GM12865 (cell line): ENCODE measurements at regions not wholly inside any gene's neighbourhood (a gene's known extent, or its start where the extent isn't known, plus 50 kb on each side); places are given as distances from the start of the nearest gene placed in this dataset.

Experiments used
- DNase-seq: peaks from one replicate; pipeline ENCODE4 v3.0.0; 2010; ENCODE audit warnings: low read depth
- H3K4me3 ChIP-seq: 2 replicates; pipeline ENCODE4 v1.5.1; 2011; ENCODE audit warnings: mild to moderate bottlenecking, low read depth, low read length, control low read depth
- TF ChIP-seq, protein P1 (sequence below): IDR thresholded peaks from 2 replicates; pipeline ENCODE4 v1.5.1; 2011; ENCODE audit warnings: low read length, control low read depth, low read depth, inconsistent platforms; ENCODE audit not compliant: insufficient read depth; ENCODE audit errors: missing control alignments

DNA sequence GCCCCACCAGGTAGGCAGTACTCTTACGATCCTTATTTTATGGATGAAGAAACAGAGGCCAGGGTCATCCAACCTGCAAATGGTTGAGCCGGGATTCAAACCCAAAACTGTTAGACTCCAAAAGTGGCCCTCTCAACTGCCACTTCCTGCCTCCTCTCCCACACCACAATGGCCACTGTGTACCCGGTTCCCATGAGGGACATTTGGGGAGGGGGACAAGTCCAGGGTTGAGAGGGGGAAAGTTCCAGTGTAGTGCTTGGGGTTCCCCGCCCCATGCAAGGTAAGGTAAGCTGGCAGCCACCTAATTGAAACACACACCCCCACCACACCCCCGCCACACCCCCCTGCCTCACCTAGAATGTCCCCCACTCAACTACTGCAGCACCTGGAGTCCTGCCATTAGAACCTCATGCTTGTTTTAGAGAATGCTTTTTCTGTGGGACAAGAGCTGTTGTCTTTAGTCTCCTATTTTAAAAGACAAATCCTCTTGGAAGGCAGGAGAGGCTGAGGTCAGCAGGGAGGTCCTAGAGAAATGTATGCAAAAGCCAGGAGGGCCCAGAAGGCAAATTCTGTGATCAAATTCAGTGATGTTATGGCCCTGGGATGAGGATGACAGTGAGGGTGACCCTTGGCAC lies 145.2 kb downstream of the ZFP36L2 start:
- DNase-seq: no peak
- TF ChIP-seq, protein P1, sequence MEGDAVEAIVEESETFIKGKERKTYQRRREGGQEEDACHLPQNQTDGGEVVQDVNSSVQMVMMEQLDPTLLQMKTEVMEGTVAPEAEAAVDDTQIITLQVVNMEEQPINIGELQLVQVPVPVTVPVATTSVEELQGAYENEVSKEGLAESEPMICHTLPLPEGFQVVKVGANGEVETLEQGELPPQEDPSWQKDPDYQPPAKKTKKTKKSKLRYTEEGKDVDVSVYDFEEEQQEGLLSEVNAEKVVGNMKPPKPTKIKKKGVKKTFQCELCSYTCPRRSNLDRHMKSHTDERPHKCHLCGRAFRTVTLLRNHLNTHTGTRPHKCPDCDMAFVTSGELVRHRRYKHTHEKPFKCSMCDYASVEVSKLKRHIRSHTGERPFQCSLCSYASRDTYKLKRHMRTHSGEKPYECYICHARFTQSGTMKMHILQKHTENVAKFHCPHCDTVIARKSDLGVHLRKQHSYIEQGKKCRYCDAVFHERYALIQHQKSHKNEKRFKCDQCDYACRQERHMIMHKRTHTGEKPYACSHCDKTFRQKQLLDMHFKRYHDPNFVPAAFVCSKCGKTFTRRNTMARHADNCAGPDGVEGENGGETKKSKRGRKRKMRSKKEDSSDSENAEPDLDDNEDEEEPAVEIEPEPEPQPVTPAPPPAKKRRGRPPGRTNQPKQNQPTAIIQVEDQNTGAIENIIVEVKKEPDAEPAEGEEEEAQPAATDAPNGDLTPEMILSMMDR: no peak
- no peak overlapping the region for H3K4me3 ChIP-seq

DNA sequence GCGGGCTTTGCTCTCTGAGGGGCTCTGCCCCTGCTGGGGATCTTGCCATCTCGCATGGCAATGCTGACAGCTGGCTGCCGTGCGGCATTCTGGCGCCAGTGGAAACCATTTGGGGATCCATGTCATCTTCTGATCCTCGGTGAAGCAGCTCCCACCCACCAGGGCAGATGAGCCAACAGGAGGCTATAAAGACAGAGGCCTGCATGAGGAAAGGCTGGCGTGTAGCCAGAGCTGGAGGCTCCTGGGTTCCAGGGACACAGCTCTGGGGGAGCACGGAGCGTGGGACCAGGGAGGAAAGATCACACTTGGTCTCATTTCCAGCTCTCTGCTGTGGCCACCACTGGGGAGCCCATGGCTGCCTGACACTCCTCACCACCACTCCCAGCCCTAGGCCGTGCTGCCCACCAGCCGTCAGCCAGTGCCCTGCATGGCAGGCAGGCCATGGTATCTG lies 145.8 kb downstream of the ZFP36L2 start:
- TF ChIP-seq, protein P1: no peak
- DNase-seq: no peak
- no peak overlapping the region for H3K4me3 ChIP-seq

DNA sequence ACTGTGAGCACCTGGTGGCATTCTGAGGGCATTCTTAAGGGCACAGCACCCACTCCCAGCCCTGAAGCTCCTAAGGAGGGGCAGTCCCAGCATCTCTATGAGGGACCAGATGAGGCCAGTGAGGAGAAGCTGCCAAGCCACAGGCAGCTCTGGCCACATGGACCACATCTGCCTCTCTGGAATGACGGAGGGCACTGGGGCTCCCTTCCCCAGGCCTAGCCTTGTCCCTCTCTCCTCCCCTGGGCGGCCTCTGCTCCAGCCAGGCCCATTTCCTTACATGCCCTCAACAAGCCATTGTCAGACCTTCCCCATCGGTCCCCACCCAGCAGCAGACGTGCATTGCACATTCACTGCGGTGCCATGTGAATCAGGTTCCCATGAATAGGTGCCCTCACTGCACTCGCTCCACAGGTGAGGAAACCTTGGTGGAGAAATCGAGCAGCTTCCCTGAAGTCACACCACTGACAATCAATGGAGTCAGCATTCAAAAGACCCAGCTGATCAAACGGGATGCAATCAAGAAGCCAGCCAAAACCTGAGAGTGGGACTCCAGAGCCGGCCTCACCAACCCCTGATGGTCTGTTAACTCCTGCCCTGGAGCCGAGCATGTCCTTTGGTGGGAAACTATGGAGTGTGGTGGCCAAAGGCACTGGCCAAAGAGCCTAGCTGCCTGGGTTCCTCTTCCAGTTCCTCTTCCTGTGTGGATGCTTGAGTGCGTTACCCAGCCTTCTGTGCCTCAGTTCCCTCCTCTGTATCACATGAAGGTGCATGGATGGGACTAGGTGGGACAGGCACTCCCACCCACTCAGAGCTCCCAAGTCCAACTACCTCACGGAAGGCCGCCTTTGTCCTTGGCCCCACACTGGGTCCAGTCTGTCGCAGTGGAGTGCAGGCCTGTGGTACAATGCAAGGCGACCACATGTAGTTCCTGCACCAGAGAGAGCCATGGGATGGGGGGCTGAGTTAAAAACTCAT lies 147.3 kb downstream of the ZFP36L2 start:
- TF ChIP-seq, protein P1: no peak
- no peak for DNase-seq
- H3K4me3 ChIP-seq: no peak overlapping the region

DNA sequence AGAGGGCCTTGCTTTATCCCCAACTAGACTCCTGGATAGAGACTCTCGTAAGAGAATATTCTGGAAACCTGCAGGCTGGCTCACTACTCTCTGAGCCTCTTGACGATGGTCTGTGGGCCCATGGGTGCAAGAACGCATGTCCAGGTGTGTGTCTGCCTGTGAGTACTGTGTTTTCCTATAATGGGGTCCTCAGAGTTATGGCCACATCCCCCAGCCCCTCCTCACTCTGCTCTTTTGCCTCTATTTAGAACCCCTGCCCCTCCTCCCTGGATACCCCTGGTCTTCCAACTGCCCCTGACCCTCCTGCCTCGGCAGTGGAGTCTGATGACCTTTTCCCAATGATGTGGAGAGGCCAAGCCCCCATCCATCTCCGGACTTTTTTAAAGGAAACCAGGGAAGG lies 148.1 kb downstream of the ZFP36L2 start:
- TF ChIP-seq, protein P1: no peak
- no peak for DNase-seq
- H3K4me3 ChIP-seq: no peak overlapping the region

DNA sequence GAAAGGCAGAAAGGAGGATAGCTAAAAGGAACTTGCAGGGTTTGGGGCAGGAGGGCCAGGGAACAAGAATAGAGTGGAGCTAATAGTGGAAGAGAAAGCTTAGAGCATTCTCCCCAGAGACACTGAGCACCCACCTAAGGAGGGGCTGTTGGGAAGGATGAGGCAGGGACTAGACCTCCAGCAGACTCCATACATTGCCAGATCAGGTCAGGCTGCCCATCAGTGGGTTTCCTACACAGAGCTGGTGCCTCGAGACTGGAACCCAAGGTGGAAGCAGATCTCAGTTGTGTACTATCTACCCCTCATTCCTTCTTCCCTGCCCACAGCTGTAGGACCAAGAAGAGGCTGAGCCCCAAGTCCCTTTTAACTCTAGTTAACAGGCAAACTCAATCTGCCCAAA lies 148.5 kb downstream of the ZFP36L2 start:
- no peak overlapping the region for H3K4me3 ChIP-seq
- TF ChIP-seq, protein P1: no peak
- DNase-seq: no peak

DNA sequence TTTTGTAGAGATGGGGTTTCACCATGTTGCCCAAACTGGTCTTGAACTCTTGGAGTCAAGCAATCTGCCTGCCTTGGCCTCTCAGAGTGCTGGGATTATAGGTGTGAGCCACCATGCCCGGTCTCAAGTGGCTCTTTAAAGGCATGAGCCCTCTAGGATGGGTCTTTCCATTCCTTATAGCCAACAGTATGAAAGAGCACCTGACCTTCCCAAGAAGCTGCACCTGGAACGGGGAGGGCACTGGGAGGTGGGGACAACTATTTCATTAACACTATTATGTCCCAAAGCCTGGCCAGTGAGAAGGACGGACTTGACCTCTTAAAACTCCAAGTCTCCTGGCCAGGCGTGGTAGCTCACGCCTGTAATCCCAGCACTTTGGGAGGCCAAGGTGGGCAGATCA lies 149.7 kb downstream of the ZFP36L2 start:
- DNase-seq: no peak
- TF ChIP-seq, protein P1: no peak
- no peak overlapping the region for H3K4me3 ChIP-seq
